Muscle of leg (tissue), 3 donors: ENCODE measurements at regions not wholly inside any gene's neighbourhood (a gene's known extent, or its start where the extent isn't known, plus 50 kb on each side); places are given as distances from the start of the nearest gene placed in this dataset.

Source experiments
- DNase-seq: peaks from one replicate; pipeline ENCODE4 v3.0.0; 2013
- H3K27ac ChIP-seq: one replicate; pipeline ENCODE4 v1.5.1; 2013; ENCODE audit warnings: mild to moderate bottlenecking, low read length, control low read depth
- H3K27me3 ChIP-seq: one replicate; pipeline ENCODE4 v1.6.1; 2013; ENCODE audit warnings: low read length; ENCODE audit not compliant: control insufficient read depth, insufficient read depth
- H3K36me3 ChIP-seq: one replicate; pipeline ENCODE4 v1.6.1; 2013; ENCODE audit warnings: low read length; ENCODE audit not compliant: control insufficient read depth, insufficient read depth
- H3K4me1 ChIP-seq: one replicate; pipeline ENCODE4 v1.6.1; 2013; ENCODE audit warnings: low read length; ENCODE audit not compliant: control insufficient read depth, insufficient read depth
- H3K4me3 ChIP-seq: one replicate; pipeline ENCODE4 v1.5.1; 2013; ENCODE audit warnings: low read length, control low read depth
- H3K9me3 ChIP-seq: replicated peaks from 2 replicates; pipeline ENCODE4 v1.6.1; 2013; ENCODE audit warnings: low read depth, low read length; ENCODE audit not compliant: control insufficient read depth
- WGBS: methylation state at CpG from one replicate; pipeline ENCODE4 v1.1.5; 2013; ENCODE audit warnings: missing lambda C conversion rate; ENCODE audit not compliant: insufficient coverage; 5-methylcytosine and 5-hydroxymethylcytosine counted together

DNA sequence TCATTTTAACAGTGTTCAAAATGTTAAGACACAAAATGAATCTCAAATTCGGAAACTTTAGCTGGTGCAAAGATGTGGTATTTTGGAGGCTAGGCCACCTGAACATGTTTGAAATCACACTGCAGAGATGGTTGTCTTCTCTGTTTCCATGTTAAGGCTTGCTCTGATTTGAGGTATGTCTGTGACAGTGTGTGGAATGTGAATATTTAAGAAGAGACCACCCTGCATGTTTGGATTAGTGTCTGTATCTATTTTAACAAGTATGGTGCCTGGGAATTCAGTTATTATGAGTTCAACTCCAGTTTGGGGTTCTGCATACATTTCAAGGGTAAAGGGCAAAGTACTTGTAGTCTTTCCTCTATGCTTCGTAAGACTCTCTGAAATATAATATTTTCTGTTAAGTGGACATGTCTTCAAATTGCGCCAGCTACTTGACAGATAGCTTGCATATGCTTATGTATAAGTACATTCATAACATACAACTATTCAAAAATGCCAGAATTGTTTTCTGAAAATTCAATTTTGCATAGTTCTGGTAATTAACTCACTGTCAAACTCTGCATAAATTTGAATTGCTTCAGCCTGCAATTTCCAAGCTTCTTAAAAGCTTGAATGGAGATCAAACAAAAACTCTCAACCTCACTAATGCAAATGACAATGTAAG is 424.0 kb downstream of the ADAMTS20 start:
- no peaks in the 10 kb centered on the region for H3K36me3 ChIP-seq
- WGBS, result 100% methylated on average over 1 of the region's 3 CpGs
- no peak for DNase-seq
- H3K27me3 ChIP-seq, result no peaks in the 10 kb centered on the region
- no peaks in the 10 kb centered on the region for H3K9me3 ChIP-seq
- no peak overlapping the region for H3K4me3 ChIP-seq
- no peak overlapping the region for H3K27ac ChIP-seq
- H3K4me1 ChIP-seq, result no peaks in the 10 kb centered on the region

GRCh38 chr12:43126652-43127375 is 425.2 kb downstream of the ADAMTS20 start:
- H3K27ac ChIP-seq, result no peak overlapping the region
- no peaks in the 10 kb centered on the region for H3K9me3 ChIP-seq
- no peak overlapping the region for H3K4me3 ChIP-seq
- no CpG with 5 or more reads among the region's 2 CpGs for WGBS
- H3K27me3 ChIP-seq, result no peaks in the 10 kb centered on the region
- peak; percentile 63 for DNase-seq
- H3K36me3 ChIP-seq, result no peaks in the 10 kb centered on the region
- H3K4me1 ChIP-seq, result no peaks in the 10 kb centered on the region

DNA sequence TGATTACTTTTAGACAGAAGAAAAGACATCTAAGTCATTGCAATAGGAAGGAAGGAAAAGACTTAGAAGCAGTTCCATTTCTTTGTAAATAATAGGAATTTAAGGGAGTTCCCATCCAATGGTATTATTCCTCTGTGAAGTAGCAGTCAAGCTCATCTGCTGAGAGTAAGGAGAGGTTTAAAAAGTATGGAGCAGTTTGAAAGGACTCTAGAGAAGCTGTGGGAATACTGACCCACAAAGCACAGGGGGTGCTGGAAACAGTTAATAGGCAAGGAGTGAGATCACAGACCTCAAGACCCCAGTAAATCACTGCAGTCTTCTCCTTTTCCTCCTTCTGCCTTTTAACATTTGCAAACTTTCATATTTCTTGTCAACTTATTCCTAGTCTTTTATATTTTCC is 428.5 kb downstream of the ADAMTS20 start:
- Histone ChIP-seq H3K4me3 (no peak overlapping the region), H3K36me3 (no peaks in the 10 kb centered on the region), H3K27me3 (no peaks in the 10 kb centered on the region), H3K4me1 (no peaks in the 10 kb centered on the region), H3K27ac (no peak overlapping the region), H3K9me3 (no peaks in the 10 kb centered on the region)
- DNase-seq, result peak; percentile 68

DNA sequence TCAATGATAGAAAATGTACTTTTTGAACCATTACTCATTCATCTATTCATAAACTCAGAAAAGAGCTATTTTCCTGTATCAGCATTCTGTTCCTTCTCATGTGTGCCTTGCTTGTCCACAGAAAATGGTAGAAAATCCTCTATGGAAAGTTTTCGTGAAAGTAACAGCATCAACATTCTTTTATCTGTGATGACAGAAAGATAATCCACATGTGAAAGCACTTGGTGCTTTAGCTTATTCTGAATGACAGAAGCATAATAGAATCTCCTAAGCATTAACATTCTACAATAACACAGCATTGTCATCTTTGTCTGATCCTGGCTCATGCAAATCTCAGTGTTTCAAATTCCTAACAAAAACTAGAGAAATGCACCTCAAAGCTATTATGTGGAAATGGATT is 431.9 kb downstream of the ADAMTS20 start:
- no CpG with 5 or more reads among the region's 1 CpG for WGBS
- H3K36me3 ChIP-seq, result no peaks in the 10 kb centered on the region
- no peak for DNase-seq

GRCh38 chr12:43118881-43119280 is 433.1 kb downstream of the ADAMTS20 start:
- Histone ChIP-seq H3K9me3 (no peaks in the 10 kb centered on the region), H3K4me1 (no peaks in the 10 kb centered on the region), H3K4me3 (no peak overlapping the region), H3K27ac (no peak overlapping the region), H3K36me3 (no peaks in the 10 kb centered on the region), H3K27me3 (no peaks in the 10 kb centered on the region)
- no peak for DNase-seq

More for the DNA sequence above, 431.9 kb downstream of the ADAMTS20 start:
- Histone ChIP-seq H3K4me3 (no peak overlapping the region), H3K9me3 (no peaks in the 10 kb centered on the region), H3K27ac (no peak overlapping the region), H3K27me3 (no peaks in the 10 kb centered on the region), H3K4me1 (no peaks in the 10 kb centered on the region)

DNA sequence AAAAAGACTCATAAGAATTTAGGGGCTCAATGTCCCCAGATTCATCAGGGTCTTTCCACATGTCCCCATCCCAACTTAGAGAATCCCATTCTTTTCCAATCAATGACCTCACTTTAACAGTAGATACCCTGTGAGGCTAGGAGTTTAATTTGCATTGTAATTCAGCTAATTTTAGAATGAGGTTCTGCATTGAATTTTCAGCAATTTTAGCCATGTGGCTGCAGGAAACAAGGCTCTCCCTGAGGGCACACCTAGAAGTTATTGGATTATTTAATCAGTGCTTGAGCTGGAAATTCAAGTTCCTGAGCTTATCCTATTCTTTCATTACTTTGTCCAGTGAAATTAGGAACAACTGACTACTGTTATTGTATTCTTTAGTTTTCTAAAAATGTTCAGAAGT is 433.8 kb downstream of the ADAMTS20 start:
- no peaks in the 10 kb centered on the region for H3K36me3 ChIP-seq
- DNase-seq, result no peak
- no peaks in the 10 kb centered on the region for H3K4me1 ChIP-seq
- H3K9me3 ChIP-seq, result no peaks in the 10 kb centered on the region
- no peak overlapping the region for H3K4me3 ChIP-seq
- H3K27me3 ChIP-seq, result no peaks in the 10 kb centered on the region
- no peak overlapping the region for H3K27ac ChIP-seq

DNA sequence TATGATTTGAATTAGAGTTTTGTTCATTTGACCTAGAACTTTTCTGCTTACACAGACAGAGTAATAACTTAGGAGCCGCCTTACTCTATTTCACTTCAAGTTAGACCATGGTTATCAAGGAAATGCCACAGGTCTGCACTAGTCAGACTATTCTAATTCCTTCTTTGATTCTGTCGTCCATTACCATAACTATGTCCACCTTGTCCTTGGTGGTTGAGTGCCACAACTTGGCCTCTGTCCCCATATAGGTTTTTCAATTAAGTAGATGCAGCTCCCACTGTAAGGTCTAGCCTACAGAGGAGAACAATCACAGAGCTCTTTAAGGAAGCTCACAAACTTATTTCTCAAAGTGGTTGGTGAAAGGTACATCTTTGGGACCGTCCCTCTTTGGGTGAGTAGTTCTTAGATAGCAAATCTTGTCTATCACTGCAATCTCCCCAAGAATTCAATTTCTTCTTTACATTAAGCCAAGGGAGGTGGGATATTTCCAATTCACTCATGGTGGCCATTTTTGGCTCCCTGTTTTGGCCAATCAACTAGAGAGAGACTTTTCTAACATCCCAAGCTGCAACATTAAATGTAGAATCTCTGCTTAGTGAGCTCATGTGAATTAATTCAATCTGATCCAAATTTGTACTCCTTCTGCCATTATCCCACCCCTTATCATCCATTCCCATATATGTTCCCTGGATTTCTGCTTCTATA is 434.6 kb downstream of the ADAMTS20 start:
- Histone ChIP-seq H3K27ac (no peak overlapping the region), H3K27me3 (no peaks in the 10 kb centered on the region), H3K4me1 (no peaks in the 10 kb centered on the region), H3K4me3 (no peak overlapping the region), H3K36me3 (no peaks in the 10 kb centered on the region), H3K9me3 (no peaks in the 10 kb centered on the region)
- 100% methylated on average over 1 of the region's 3 CpGs for WGBS
- no peak for DNase-seq

DNA sequence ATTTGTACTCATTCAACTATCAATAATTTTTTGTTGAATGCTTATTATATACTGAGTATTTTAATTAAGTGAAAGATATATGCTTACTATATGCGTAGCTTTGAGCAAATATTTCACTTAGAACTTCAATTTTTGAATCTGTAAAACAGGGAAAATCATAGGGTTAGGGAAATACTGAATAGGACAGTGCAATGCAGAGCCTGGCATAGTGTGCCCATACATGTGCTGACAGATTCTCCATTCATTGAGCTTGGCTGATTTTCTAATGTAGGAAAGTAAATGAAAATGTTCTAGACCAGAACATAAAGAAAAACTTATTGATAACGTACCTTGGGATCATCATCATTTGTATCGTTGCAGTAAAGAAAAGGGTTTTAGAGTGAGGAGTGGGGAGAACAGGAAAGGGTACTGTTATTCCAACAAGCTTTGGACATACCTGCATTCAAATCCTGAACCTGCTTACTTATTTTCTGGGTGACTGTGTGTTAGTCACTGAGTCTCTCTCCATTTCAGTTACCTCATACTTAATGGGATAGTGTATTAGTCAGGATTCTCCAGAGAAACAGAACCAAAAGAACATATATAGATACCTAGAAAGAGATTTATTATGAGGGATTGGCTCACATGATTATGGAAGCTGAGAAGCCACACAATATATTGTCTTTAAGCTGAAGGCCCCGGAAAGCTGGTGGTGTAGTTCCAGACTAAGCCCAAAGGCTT is 436.4 kb downstream of the ADAMTS20 start:
- H3K4me1 ChIP-seq, result no peaks in the 10 kb centered on the region
- H3K9me3 ChIP-seq, result no peaks in the 10 kb centered on the region
- DNase-seq, result no peak
- no peaks in the 10 kb centered on the region for H3K27me3 ChIP-seq
- no peak overlapping the region for H3K27ac ChIP-seq
- no peak overlapping the region for H3K4me3 ChIP-seq
- H3K36me3 ChIP-seq, result no peaks in the 10 kb centered on the region
- WGBS, result 100% methylated on average over 1 of the region's 4 CpGs

DNA sequence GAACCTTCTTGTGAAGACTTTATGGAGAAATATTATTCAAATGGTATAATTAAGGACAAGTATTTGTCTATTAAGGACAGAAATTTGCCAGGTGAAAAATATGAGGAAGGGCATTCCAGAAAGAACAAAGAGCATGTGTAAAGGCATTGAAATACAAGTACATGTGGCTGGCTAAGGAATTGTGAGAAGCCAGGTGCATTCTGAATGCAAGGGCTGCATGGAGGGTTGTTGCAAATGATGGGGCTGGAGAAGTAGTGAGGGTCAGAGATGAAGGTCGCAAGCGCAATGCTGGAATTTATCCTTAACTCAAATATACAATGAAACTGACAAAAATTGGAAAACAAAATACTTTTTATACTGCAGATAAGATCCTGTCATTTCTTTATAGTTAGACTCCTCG is 437.7 kb downstream of the ADAMTS20 start:
- Histone ChIP-seq H3K9me3 (no peaks in the 10 kb centered on the region), H3K4me3 (no peak overlapping the region), H3K27me3 (no peaks in the 10 kb centered on the region), H3K36me3 (no peaks in the 10 kb centered on the region), H3K4me1 (no peaks in the 10 kb centered on the region), H3K27ac (no peak overlapping the region)
- no peak for DNase-seq
- WGBS, result no CpG with 5 or more reads among the region's 3 CpGs

DNA sequence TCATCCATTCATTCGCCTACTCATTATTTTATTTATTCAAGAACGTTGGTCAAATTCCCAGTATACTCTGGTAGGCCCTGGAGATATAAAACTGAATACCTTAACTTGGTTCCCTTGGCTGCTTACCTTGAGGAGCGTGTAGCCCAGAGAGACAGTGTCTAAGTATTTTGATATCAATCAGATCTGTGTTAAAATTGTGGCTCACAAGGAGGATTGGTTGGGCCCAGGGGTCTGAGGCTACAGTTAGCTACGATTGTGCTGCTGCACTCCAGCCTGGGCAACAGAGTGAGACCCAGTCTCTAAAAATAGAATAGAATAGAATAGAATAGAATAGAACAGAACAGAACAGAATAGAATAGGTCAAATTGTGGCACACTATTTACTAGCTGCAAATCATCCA is 438.4 kb downstream of the ADAMTS20 start:
- H3K36me3 ChIP-seq, result no peaks in the 10 kb centered on the region
- DNase-seq, result no peak
- H3K9me3 ChIP-seq, result no peaks in the 10 kb centered on the region
- no peaks in the 10 kb centered on the region for H3K27me3 ChIP-seq
- H3K27ac ChIP-seq, result peak overlapping the region; percentile 85
- WGBS, result no CpG with 5 or more reads among the region's 4 CpGs
- H3K4me1 ChIP-seq, result no peaks in the 10 kb centered on the region
- H3K4me3 ChIP-seq, result no peak overlapping the region
